Adrenal gland (tissue), 5 donors: ENCODE measurements at regions not wholly inside any gene's neighbourhood (a gene's known extent, or its start where the extent isn't known, plus 50 kb on each side); places are given as distances from the start of the nearest gene placed in this dataset.

Source experiments
- CTCF ChIP-seq, 6 experiments: fragments of 450-650 bp in 4 of 6; fragments of 200-600 bp in 2 of 6; sonication (generic) in 1 of 6; IDR thresholded peaks; 1 replicate in 5 of 6; 2 replicates in 1 of 6; pipeline versions ENCODE4 v1.5.1 to v1.8.0; 2016 to 2021; ENCODE audit warnings: antibody characterized with exemption in 6 of 6, mild to moderate bottlenecking in 2 of 6, moderate library complexity in 1 of 6
- POLR2A ChIP-seq, 2 donors: fragments of 450-650 bp; IDR thresholded peaks; one replicate each; pipeline ENCODE4 v1.6.1; 2017; ENCODE audit warnings: antibody characterized with exemption in 2 of 2, mild to moderate bottlenecking in 2 of 2, moderate library complexity in 1 of 2
- donor health status: DM: no; HTN: no; CAD: no.

GRCh38 chr20:52275181-52275691 is 83.7 kb upstream of the ZFP64 start:
- no peak for TF ChIP-seq CTCF (IDR thresholded peaks at IDR 0.05)
- no peak for TF ChIP-seq POLR2A (IDR thresholded peaks at IDR 0.05)
